CD4-positive, alpha-beta memory T cell (primary cell): ENCODE measurements at regions not wholly inside any gene's neighbourhood (a gene's known extent, or its start where the extent isn't known, plus 50 kb on each side); places are given as distances from the start of the nearest gene placed in this dataset.

Experiments
- CTCF ChIA-PET: fragments of 350-600 bp; sonication (Branson Sonifier 250); formaldehyde crosslinking; loops from one replicate; lab custom pipeline; 2021; ENCODE audit warnings: inconsistent platforms; ENCODE audit not compliant: partially characterized antibody; lab: Charles Lee
- POLR2A ChIA-PET: fragments of 350-600 bp; sonication (Branson Sonifier 250); formaldehyde crosslinking; loops from one replicate; lab custom pipeline; 2021; ENCODE audit not compliant: partially characterized antibody; lab: Charles Lee
- DNase-seq, 5 donors: peaks; one replicate each; pipeline versions ENCODE4 v3.0.0 to v3.0.0-alpha.2; 2020 to 2022; ENCODE audit warnings: mixed read lengths in 1 of 5
- H3K27ac ChIP-seq: one replicate; pipeline ENCODE4 v1.7.0; 2013; ENCODE audit warnings: low read depth, low read length
- H3K27me3 ChIP-seq: 2 replicates; pipeline ENCODE4 v1.7.0; 2013; ENCODE audit warnings: mild to moderate bottlenecking, low read length, moderate library complexity; ENCODE audit not compliant: insufficient read depth
- H3K36me3 ChIP-seq: 2 replicates; pipeline ENCODE4 v1.7.0; 2013; ENCODE audit warnings: mild to moderate bottlenecking, low read length, moderate library complexity; ENCODE audit not compliant: insufficient read depth
- H3K4me1 ChIP-seq: 2 replicates; pipeline ENCODE4 v1.7.0; 2013; ENCODE audit warnings: mild to moderate bottlenecking, low read length, moderate library complexity; ENCODE audit not compliant: insufficient read depth
- H3K4me3 ChIP-seq, 2 donors: one replicate each; pipeline ENCODE4 v1.7.0; 2013; ENCODE audit warnings: low read length in 2 of 2, mild to moderate bottlenecking in 1 of 2
- H3K9me3 ChIP-seq, 2 donors: one replicate each; pipeline ENCODE4 v1.7.0; 2013; ENCODE audit warnings: low read length in 2 of 2, control low read depth in 1 of 2; ENCODE audit not compliant: control insufficient read depth in 1 of 2
- H3K27ac Mint-ChIP-seq, 7 donors: one replicate each; pipeline ENCODE4 v1.8.0; 2020 to 2021; ENCODE audit warnings: mixed read lengths in 7 of 7, mild to moderate bottlenecking in 6 of 7, inconsistent platforms in 3 of 7, moderate library complexity in 3 of 7
- H3K27me3 Mint-ChIP-seq, 2 donors: one replicate each; pipeline ENCODE4 v1.8.0; 2020 to 2021; ENCODE audit warnings: mixed read lengths in 2 of 2
- H3K36me3 Mint-ChIP-seq, 2 donors: one replicate each; pipeline ENCODE4 v1.8.0; 2020 to 2021; ENCODE audit warnings: mixed read lengths in 2 of 2, inconsistent platforms in 1 of 2, mild to moderate bottlenecking in 1 of 2
- H3K4me1 Mint-ChIP-seq, 4 donors: one replicate each; pipeline ENCODE4 v1.8.0; 2020 to 2021; ENCODE audit warnings: mixed read lengths in 4 of 4, mild to moderate bottlenecking in 1 of 4
- H3K4me3 Mint-ChIP-seq, 8 donors: one replicate each; pipeline ENCODE4 v1.8.0; 2020 to 2021; ENCODE audit warnings: mixed read lengths in 8 of 8, mild to moderate bottlenecking in 7 of 8, moderate library complexity in 6 of 8, inconsistent platforms in 3 of 8
- H3K9me3 Mint-ChIP-seq, 8 donors: one replicate each; pipeline ENCODE4 v1.8.0; 2020 to 2021; ENCODE audit warnings: mixed read lengths in 8 of 8, mild to moderate bottlenecking in 5 of 8, inconsistent platforms in 3 of 8, moderate library complexity in 1 of 8
- intact Hi-C: fragments of 100-400 bp; cut with micrococcal nuclease; formaldehyde crosslinking; loops from one replicate; pipeline ENCODE4 v1.15.1; 2023

DNA sequence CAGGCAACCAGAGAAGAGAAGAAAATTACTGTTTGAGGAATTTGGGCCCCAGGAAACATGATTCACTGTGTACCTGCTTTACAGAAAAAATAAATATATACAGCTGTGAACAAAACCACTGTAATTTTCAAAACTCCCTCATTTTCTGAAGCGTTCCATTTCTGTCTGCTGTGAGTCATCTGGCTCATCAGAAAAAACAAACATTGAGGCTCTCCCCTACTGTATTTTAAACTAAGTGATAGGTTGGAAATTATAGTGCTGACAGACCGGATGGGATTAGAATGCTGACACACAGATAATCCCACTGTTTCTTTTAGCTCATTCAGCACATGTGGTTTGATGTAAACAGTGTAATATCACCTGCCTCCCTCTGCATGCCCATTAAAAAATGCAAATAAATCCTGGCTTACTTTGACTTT is 847.0 kb downstream of the TRIML1 start:
- Mint-ChIP-seq H3K27me3 (no peaks in the 10 kb centered on the region), H3K4me1 (no peaks in the 10 kb centered on the region), H3K4me3 (no peak overlapping the region), H3K36me3 (no peaks in the 10 kb centered on the region), H3K9me3 (peaks cover 0 to 8% (median 5%) of the 10 kb centered on the region in 8 donors), H3K27ac (no peak overlapping the region)
- CTCF ChIA-PET, result no interaction called here
- no peak for DNase-seq
- no peak overlapping the region for H3K4me3 ChIP-seq
- POLR2A ChIA-PET, result no interaction called here
- H3K4me1 ChIP-seq, result no peaks in the 10 kb centered on the region
- intact Hi-C loops, result no loop called here
- no peaks in the 10 kb centered on the region for H3K9me3 ChIP-seq
- H3K36me3 ChIP-seq, result no peaks in the 10 kb centered on the region
- H3K27me3 ChIP-seq, result no peaks in the 10 kb centered on the region
- no peak overlapping the region for H3K27ac ChIP-seq

DNA sequence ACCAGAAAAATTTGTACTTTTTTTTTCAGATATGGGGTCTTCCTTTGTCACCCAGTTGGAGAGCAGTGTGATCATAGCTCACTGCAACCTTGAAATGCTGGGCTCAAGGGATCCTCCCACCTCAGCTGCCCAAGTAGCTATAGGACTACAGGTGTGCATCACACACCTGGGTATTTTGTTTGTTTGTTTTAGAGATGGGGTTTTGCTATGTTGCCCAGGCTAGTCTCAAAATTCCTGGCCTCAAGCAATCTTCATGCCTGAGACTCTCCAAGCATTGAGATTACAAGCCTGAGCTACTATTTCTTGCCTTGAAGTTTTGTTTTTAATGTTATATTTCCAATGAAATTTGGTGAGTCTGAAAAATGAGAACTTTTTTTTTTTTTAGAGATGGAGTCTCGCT is 847.8 kb downstream of the TRIML1 start:
- Histone ChIP-seq H3K36me3 (no peaks in the 10 kb centered on the region), H3K4me3 (no peak overlapping the region), H3K4me1 (no peaks in the 10 kb centered on the region), H3K9me3 (no peaks in the 10 kb centered on the region), H3K27me3 (no peaks in the 10 kb centered on the region), H3K27ac (no peak overlapping the region)
- Mint-ChIP-seq H3K4me3 (no peak overlapping the region), H3K36me3 (no peaks in the 10 kb centered on the region), H3K9me3 (peaks cover 0 to 8% (median 5%) of the 10 kb centered on the region in 8 donors), H3K27me3 (no peaks in the 10 kb centered on the region), H3K4me1 (no peaks in the 10 kb centered on the region), H3K27ac (no peak overlapping the region)
- intact Hi-C loops, result no loop called here
- CTCF ChIA-PET, result no interaction called here
- DNase-seq, result no peak
- POLR2A ChIA-PET, result no interaction called here

DNA sequence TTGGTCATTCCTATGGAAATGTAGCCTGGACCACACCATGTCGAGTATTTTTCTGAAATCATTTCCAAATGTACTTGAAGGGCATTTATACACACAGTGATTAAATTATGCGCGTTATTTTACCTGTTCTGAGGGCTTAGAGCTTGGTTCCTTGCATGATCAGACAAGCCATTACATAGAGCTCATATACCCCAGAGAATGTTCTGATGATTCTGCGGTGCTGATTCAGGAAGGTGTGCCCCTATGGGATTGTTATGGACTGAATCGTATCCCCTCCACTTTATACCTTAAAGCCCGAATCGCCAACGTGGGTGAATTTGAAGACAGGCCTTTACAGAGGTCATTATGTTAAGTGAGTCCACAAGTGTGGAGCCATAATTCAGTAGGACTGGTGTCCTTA is 848.9 kb downstream of the TRIML1 start:
- intact Hi-C loops, result no loop called here
- no peak overlapping the region for H3K27ac ChIP-seq
- Mint-ChIP-seq H3K36me3 (no peaks in the 10 kb centered on the region), H3K9me3 (peaks cover 0 to 10% (median 6%) of the 10 kb centered on the region in 8 donors), H3K4me1 (no peaks in the 10 kb centered on the region), H3K4me3 (no peak overlapping the region), H3K27ac (no peak overlapping the region), H3K27me3 (no peaks in the 10 kb centered on the region)
- no peaks in the 10 kb centered on the region for H3K4me1 ChIP-seq
- H3K27me3 ChIP-seq, result no peaks in the 10 kb centered on the region
- CTCF ChIA-PET, result no interaction called here
- no peaks in the 10 kb centered on the region for H3K36me3 ChIP-seq
- H3K4me3 ChIP-seq, result no peak overlapping the region
- no peaks in the 10 kb centered on the region for H3K9me3 ChIP-seq
- DNase-seq, result no peak
- POLR2A ChIA-PET, result no interaction called here

DNA sequence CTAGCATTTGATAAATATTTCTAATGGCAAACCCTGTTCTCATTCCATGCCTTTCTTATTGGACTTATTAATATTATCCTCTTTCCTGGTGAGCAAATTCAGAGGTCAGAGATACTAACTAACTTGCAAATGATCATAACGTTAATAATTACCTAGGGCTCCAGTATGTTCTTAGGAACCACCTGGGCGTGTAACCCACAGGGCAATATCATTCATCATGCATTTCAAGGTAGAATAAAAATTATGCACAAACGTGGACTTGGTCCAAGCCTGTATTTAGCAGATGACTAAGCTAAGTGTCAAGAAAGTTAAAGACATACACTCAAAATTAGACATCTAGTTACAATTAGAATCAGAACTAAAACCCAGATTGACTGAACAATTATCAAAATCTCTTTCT is 850.1 kb downstream of the TRIML1 start:
- H3K27ac Mint-ChIP-seq, result no peak overlapping the region
- H3K27me3 ChIP-seq, result no peaks in the 10 kb centered on the region
- intact Hi-C loops, result no loop called here
- no peak overlapping the region for H3K27ac ChIP-seq
- no peak for DNase-seq
- H3K36me3 Mint-ChIP-seq, result no peaks in the 10 kb centered on the region
- H3K4me1 ChIP-seq, result no peaks in the 10 kb centered on the region
- no peak overlapping the region for H3K4me3 Mint-ChIP-seq
- no peaks in the 10 kb centered on the region for H3K9me3 ChIP-seq
- H3K4me3 ChIP-seq, result no peak overlapping the region
- no peaks in the 10 kb centered on the region for H3K4me1 Mint-ChIP-seq
- H3K27me3 Mint-ChIP-seq, result no peaks in the 10 kb centered on the region
- peaks cover 0 to 10% (median 5%) of the 10 kb centered on the region in 8 donors for H3K9me3 Mint-ChIP-seq
- POLR2A ChIA-PET, result no interaction called here
- CTCF ChIA-PET, result no interaction called here
- H3K36me3 ChIP-seq, result no peaks in the 10 kb centered on the region

DNA sequence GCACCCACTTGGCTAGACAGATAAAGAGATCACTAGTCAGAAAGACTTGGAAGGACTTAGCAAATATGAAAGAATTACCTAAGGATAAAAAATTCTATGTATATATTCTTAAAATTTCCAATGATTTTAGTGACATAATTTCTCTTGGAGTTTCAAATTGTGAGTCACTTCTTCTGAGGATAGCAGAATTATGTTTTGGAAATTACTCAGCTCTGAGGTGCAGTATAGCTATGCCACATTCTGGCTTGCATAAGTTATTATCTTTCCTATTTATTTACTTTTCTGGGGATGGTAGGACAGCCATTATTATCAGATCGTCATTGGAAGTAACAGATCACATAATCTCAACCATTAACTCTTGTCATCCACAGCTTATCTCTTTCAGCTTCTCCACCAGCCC is 853.5 kb downstream of the TRIML1 start:
- H3K9me3 Mint-ChIP-seq, result peaks cover 0 to 13% (median 6%) of the 10 kb centered on the region in 8 donors
- Histone ChIP-seq H3K4me1 (no peaks in the 10 kb centered on the region), H3K36me3 (no peaks in the 10 kb centered on the region), H3K4me3 (no peak overlapping the region), H3K9me3 (no peaks in the 10 kb centered on the region), H3K27me3 (no peaks in the 10 kb centered on the region), H3K27ac (no peak overlapping the region)
- ChIA-PET CTCF (no interaction called here), POLR2A (no interaction called here)
- no peak for DNase-seq
- no peaks in the 10 kb centered on the region for H3K4me1 Mint-ChIP-seq
- H3K36me3 Mint-ChIP-seq, result no peaks in the 10 kb centered on the region
- H3K27ac Mint-ChIP-seq, result no peak overlapping the region
- intact Hi-C loops, result no loop called here
- no peaks in the 10 kb centered on the region for H3K27me3 Mint-ChIP-seq
- H3K4me3 Mint-ChIP-seq, result no peak overlapping the region

DNA sequence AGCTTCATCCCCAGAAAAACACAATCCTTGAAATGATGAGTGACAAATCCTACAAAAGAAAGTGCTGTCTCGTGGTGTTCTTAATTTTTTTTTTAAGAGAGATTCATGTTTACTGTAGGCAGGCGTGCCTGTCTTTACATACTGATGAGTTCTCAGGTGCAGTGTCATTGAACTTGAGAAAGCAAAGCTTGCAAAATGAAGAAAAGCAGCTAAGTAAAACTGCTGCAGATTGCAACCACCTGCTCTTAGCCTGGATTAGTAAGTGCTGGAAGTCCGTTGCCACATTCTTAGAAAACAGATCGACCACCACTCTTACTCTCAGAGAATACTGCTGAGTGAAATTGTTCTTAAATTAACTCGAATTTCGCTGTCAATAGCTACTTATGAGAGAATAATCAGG is 854.6 kb downstream of the TRIML1 start:
- Mint-ChIP-seq H3K36me3 (no peaks in the 10 kb centered on the region), H3K4me1 (no peaks in the 10 kb centered on the region), H3K27ac (no peak overlapping the region), H3K4me3 (no peak overlapping the region), H3K9me3 (peaks cover 0 to 16% (median 4%) of the 10 kb centered on the region in 8 donors), H3K27me3 (no peaks in the 10 kb centered on the region)
- Histone ChIP-seq H3K4me1 (no peaks in the 10 kb centered on the region), H3K27me3 (no peaks in the 10 kb centered on the region), H3K4me3 (no peak overlapping the region), H3K9me3 (no peaks in the 10 kb centered on the region), H3K27ac (no peak overlapping the region), H3K36me3 (no peaks in the 10 kb centered on the region)
- no peak for DNase-seq
- ChIA-PET POLR2A (no interaction called here), CTCF (no interaction called here)
- intact Hi-C loops, result no loop called here

DNA sequence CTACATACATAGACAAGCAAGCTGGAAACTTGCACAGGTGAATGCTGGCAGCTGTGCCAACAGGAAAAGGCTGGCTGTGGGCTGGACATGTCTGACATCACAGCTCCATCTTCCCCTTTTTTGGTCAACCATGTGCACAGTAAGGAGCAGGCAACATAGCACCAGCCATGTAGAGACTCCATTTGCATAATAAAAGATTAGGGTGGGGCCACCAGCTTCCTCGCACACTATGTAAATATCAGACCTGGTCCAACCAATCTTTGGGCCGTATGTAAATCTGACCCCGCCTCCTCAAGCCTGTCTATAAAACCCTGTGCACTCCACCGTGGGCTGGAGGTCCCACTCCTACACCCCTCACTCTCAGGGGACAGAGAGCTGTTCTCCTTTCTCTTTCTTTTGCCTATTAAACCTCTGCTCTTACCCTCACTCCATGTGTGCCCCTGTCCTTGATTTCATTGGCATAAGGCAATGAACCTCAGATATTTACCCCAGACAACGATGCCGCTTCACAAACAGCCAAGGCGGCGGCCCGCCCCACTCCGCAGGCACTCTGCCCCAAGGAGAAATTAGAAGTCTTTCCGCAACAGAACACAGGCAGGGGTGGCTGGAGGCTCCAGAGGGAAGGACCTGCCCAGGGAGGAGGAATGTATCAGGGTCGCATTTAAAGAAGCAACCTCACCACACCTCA is 862.2 kb downstream of the TRIML1 start:
- H3K27ac ChIP-seq, result no peak overlapping the region
- no peaks in the 10 kb centered on the region for H3K27me3 Mint-ChIP-seq
- H3K9me3 ChIP-seq, result no peaks in the 10 kb centered on the region
- no peak overlapping the region for H3K4me3 ChIP-seq
- H3K36me3 Mint-ChIP-seq, result no peaks in the 10 kb centered on the region
- H3K4me1 ChIP-seq, result no peaks in the 10 kb centered on the region
- no peak for DNase-seq
- H3K9me3 Mint-ChIP-seq, result peaks cover 2 to 24% (median 10%) of the 10 kb centered on the region in 8 donors
- intact Hi-C loops, result no loop called here
- H3K27me3 ChIP-seq, result no peaks in the 10 kb centered on the region
- H3K36me3 ChIP-seq, result no peaks in the 10 kb centered on the region
- no peak overlapping the region for H3K27ac Mint-ChIP-seq
- peak overlapping the region in 1 of 8 donors; percentile 45 for H3K4me3 Mint-ChIP-seq
- ChIA-PET POLR2A (no interaction called here), CTCF (no interaction called here)
- H3K4me1 Mint-ChIP-seq, result peaks cover 0 to 2% (median 0%) of the 10 kb centered on the region in 4 donors
